H9 (cell line): ENCODE measurements at regions not wholly inside any gene's neighbourhood (a gene's known extent, or its start where the extent isn't known, plus 50 kb on each side); places are given as distances from the start of the nearest gene placed in this dataset.

ENCODE experiments used
- DNase-seq: peaks from one replicate; pipeline ENCODE4 v3.0.0-alpha.2; 2017
- H2AFZ ChIP-seq: one replicate; pipeline ENCODE4 v1.6.1; 2013; ENCODE audit warnings: mild to moderate bottlenecking, low read length, control low read depth, moderate library complexity
- H2AK5ac ChIP-seq: 2 replicates; pipeline ENCODE4 v1.6.1; 2013; ENCODE audit warnings: low read length, control low read depth, mixed read lengths; ENCODE audit not compliant: insufficient read length
- H2BK120ac ChIP-seq: one replicate; pipeline ENCODE4 v1.6.1; 2013; ENCODE audit warnings: low read depth, mild to moderate bottlenecking, low read length, control low read depth, inconsistent platforms; ENCODE audit not compliant: poor library complexity, severe bottlenecking
- H2BK12ac ChIP-seq: 2 replicates; pipeline ENCODE4 v1.6.1; 2013; ENCODE audit warnings: low read length, control low read depth, mixed read lengths, low read depth; ENCODE audit not compliant: insufficient read length
- H2BK15ac ChIP-seq: 2 replicates; pipeline ENCODE4 v1.6.1; 2013; ENCODE audit warnings: low read depth, low read length, control low read depth
- H2BK20ac ChIP-seq: one replicate; pipeline ENCODE4 v1.6.1; 2013; ENCODE audit warnings: low read depth, mild to moderate bottlenecking, low read length, control low read depth, inconsistent platforms; ENCODE audit not compliant: poor library complexity, severe bottlenecking
- H2BK5ac ChIP-seq: 2 replicates; pipeline ENCODE4 v1.6.1; 2013; ENCODE audit warnings: low read length, control low read depth, mixed read lengths; ENCODE audit not compliant: insufficient read length
- H3K14ac ChIP-seq: 2 replicates; pipeline ENCODE4 v1.6.1; 2013; ENCODE audit warnings: low read length, control low read depth; ENCODE audit not compliant: insufficient read depth
- H3K18ac ChIP-seq: 2 replicates; pipeline ENCODE4 v1.6.1; 2013; ENCODE audit warnings: low read depth, mild to moderate bottlenecking, mixed read lengths, low read length, control low read depth; ENCODE audit not compliant: insufficient read length
- H3K23ac ChIP-seq: 2 replicates; pipeline ENCODE4 v1.6.1; 2013; ENCODE audit warnings: low read length, control low read depth, mixed read lengths, low read depth; ENCODE audit not compliant: insufficient read length
- H3K23me2 ChIP-seq: 2 replicates; pipeline ENCODE4 v1.6.1; 2013; ENCODE audit warnings: low read depth, mild to moderate bottlenecking, mixed read lengths, low read length, control low read depth; ENCODE audit not compliant: insufficient read length, poor library complexity, severe bottlenecking
- H3K27ac ChIP-seq: 2 replicates; pipeline ENCODE4 v1.5.1; 2013; ENCODE audit warnings: low read length, control low read depth, mixed read lengths, low read depth; ENCODE audit not compliant: insufficient read length
- H3K27me3 ChIP-seq: 2 replicates; pipeline ENCODE4 v1.6.1; 2013; ENCODE audit warnings: low read length, control low read depth, inconsistent platforms; ENCODE audit not compliant: insufficient read depth
- H3K4ac ChIP-seq: 2 replicates; pipeline ENCODE4 v1.6.1; 2013; ENCODE audit warnings: low read depth, mild to moderate bottlenecking, control low read depth, inconsistent platforms, low read length, moderate library complexity
- H3K4me1 ChIP-seq: 2 replicates; pipeline ENCODE4 v1.6.1; 2013; ENCODE audit warnings: low read length, control low read depth, inconsistent platforms; ENCODE audit not compliant: insufficient read depth
- H3K4me2 ChIP-seq: 2 replicates; pipeline ENCODE4 v1.6.1; 2013; ENCODE audit warnings: low read length, control low read depth, mixed read lengths; ENCODE audit not compliant: insufficient read length, insufficient read depth
- H3K56ac ChIP-seq: 2 replicates; pipeline ENCODE4 v1.6.1; 2013; ENCODE audit warnings: low read depth, mild to moderate bottlenecking, mixed read lengths, low read length, control low read depth; ENCODE audit not compliant: insufficient read length
- H3K79me1 ChIP-seq: 2 replicates; pipeline ENCODE4 v1.6.1; 2013; ENCODE audit warnings: low read depth, mild to moderate bottlenecking, moderate library complexity, low read length, control low read depth, inconsistent platforms; ENCODE audit not compliant: insufficient read depth, poor library complexity, severe bottlenecking
- H3K79me2 ChIP-seq: 2 replicates; pipeline ENCODE4 v1.6.1; 2013; ENCODE audit warnings: low read length, control low read depth, inconsistent platforms; ENCODE audit not compliant: insufficient read depth
- H3K9ac ChIP-seq: 2 replicates; pipeline ENCODE4 v1.6.1; 2013; ENCODE audit warnings: low read length, control low read depth, mixed read lengths; ENCODE audit not compliant: insufficient read length; ENCODE audit errors: extremely low read depth
- H3K9me3 ChIP-seq: one replicate; pipeline ENCODE4 v1.6.1; 2013; ENCODE audit warnings: low read depth, low read length, inconsistent platforms; ENCODE audit not compliant: control insufficient read depth
- H3T11ph ChIP-seq: one replicate; pipeline ENCODE4 v1.6.1; 2013; ENCODE audit warnings: mild to moderate bottlenecking, low read length, control low read depth, inconsistent platforms
- H4K20me1 ChIP-seq: one replicate; pipeline ENCODE4 v1.6.1; 2013; ENCODE audit not compliant: control insufficient read depth, insufficient read length, insufficient read depth
- H4K5ac ChIP-seq: 2 replicates; pipeline ENCODE4 v1.6.1; 2013; ENCODE audit warnings: low read depth, mild to moderate bottlenecking, mixed read lengths, low read length, control low read depth; ENCODE audit not compliant: insufficient read length
- H4K8ac ChIP-seq: replicated peaks from 2 replicates; pipeline ENCODE4 v1.6.1; 2013; ENCODE audit warnings: low read length, control low read depth, mixed read lengths, low read depth; ENCODE audit not compliant: insufficient read length
- H4K91ac ChIP-seq: 2 replicates; pipeline ENCODE4 v1.6.1; 2013; ENCODE audit warnings: low read depth, mild to moderate bottlenecking, moderate library complexity, mixed read lengths, low read length, control low read depth; ENCODE audit not compliant: insufficient read length
- H3K27ac Mint-ChIP-seq, 3 experiments: 2 replicates in 2 of 3; 3 replicates in 1 of 3; pipeline ENCODE4 v1.8.0; 2020 to 2021; ENCODE audit warnings: mixed read lengths in 3 of 3, mild to moderate bottlenecking in 1 of 3, moderate library complexity in 1 of 3
- H3K27me3 Mint-ChIP-seq: 2 replicates; pipeline ENCODE4 v1.8.0; 2021; ENCODE audit warnings: low read depth, mild to moderate bottlenecking, moderate library complexity, mixed read lengths
- H3K36me3 Mint-ChIP-seq, 3 experiments: 2 replicates in 2 of 3; 3 replicates in 1 of 3; pipeline ENCODE4 v1.8.0; 2020 to 2021; ENCODE audit warnings: low read depth in 3 of 3, mixed read lengths in 3 of 3; ENCODE audit not compliant: insufficient read depth in 1 of 3
- H3K4me1 Mint-ChIP-seq, 2 experiments: 2 replicates each; pipeline ENCODE4 v1.8.0; 2020; ENCODE audit warnings: mixed read lengths in 2 of 2
- H3K4me3 Mint-ChIP-seq, 2 experiments: 2 replicates in 1 of 2; 3 replicates in 1 of 2; pipeline ENCODE4 v1.8.0; 2020 to 2021; ENCODE audit warnings: mild to moderate bottlenecking in 2 of 2, mixed read lengths in 2 of 2, moderate library complexity in 1 of 2
- H3K9me3 Mint-ChIP-seq, 2 experiments: 2 replicates in 1 of 2; 3 replicates in 1 of 2; pipeline ENCODE4 v1.8.0; 2020; ENCODE audit warnings: mild to moderate bottlenecking in 2 of 2, mixed read lengths in 2 of 2, moderate library complexity in 1 of 2
- WGBS: extraction: QIAGEN DNeasy Blood & Tissue Kit; methylation state at CpG from one replicate; pipeline ENCODE4 v1.1.7; 2013; ENCODE audit warnings: missing lambda C conversion rate, low lambda C conversion rate, mixed read lengths; ENCODE audit not compliant: insufficient read length; ENCODE audit errors: extremely low coverage; 5-methylcytosine and 5-hydroxymethylcytosine counted together
- TF ChIP-seq, protein P1 (sequence below): fragments of 200-600 bp; sonication (generic); conservative IDR thresholded peaks from 3 replicates; pipeline ENCODE4 v1.8.0; 2021; ENCODE audit warnings: antibody characterized with exemption, mild to moderate bottlenecking

DNA sequence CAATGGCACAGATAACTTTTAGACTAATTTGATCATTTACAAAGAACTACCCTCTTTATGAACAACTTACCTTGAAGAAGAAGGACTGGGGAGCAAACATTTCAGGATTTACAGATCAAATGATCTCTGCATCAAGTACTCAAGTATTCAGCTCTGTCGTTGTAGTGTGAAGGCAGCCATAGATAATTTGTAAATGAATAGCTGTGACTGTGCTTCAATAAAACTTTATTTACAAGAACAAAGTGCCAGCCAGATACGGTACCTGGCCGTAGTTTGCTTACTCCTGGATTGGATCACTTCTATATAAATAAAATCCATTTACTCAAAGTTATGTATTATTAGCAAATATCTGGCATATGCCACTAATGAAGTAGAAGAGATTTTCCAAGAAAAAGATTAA lies 388.2 kb upstream of the SEMA3A start:
- TF ChIP-seq, protein P1, sequence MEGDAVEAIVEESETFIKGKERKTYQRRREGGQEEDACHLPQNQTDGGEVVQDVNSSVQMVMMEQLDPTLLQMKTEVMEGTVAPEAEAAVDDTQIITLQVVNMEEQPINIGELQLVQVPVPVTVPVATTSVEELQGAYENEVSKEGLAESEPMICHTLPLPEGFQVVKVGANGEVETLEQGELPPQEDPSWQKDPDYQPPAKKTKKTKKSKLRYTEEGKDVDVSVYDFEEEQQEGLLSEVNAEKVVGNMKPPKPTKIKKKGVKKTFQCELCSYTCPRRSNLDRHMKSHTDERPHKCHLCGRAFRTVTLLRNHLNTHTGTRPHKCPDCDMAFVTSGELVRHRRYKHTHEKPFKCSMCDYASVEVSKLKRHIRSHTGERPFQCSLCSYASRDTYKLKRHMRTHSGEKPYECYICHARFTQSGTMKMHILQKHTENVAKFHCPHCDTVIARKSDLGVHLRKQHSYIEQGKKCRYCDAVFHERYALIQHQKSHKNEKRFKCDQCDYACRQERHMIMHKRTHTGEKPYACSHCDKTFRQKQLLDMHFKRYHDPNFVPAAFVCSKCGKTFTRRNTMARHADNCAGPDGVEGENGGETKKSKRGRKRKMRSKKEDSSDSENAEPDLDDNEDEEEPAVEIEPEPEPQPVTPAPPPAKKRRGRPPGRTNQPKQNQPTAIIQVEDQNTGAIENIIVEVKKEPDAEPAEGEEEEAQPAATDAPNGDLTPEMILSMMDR: no peak
- H2BK20ac ChIP-seq: no peak overlapping the region
- H3K56ac ChIP-seq: no peak overlapping the region
- no peak overlapping the region for H3K4me3 Mint-ChIP-seq
- H3K23ac ChIP-seq: no peak overlapping the region
- no peaks in the 10 kb centered on the region for H3K79me1 ChIP-seq
- no peak overlapping the region for H3K27ac ChIP-seq
- H3K4me1 ChIP-seq: no peaks in the 10 kb centered on the region
- H2BK12ac ChIP-seq: no peak overlapping the region
- no peak overlapping the region for H3K27ac Mint-ChIP-seq
- no peaks in the 10 kb centered on the region for H3K4me1 Mint-ChIP-seq
- no peak overlapping the region for H3K9ac ChIP-seq
- no peaks in the 10 kb centered on the region for H3K27me3 ChIP-seq
- H4K8ac ChIP-seq: no peak overlapping the region
- H2AK5ac ChIP-seq: no peak overlapping the region
- H3K36me3 Mint-ChIP-seq: no peaks in the 10 kb centered on the region
- H2BK120ac ChIP-seq: no peak overlapping the region
- no peak for DNase-seq
- no peaks in the 10 kb centered on the region for H3K9me3 ChIP-seq
- no peak overlapping the region for H4K91ac ChIP-seq
- no peak overlapping the region for H2AFZ ChIP-seq
- no CpG with 5 or more reads among the region's 3 CpGs for WGBS
- no peaks in the 10 kb centered on the region for H3K79me2 ChIP-seq
- H4K5ac ChIP-seq: no peak overlapping the region
- H2BK15ac ChIP-seq: no peak overlapping the region
- H3K18ac ChIP-seq: no peak overlapping the region
- H2BK5ac ChIP-seq: no peak overlapping the region
- H3K23me2 ChIP-seq: no peaks in the 10 kb centered on the region
- H3K27me3 Mint-ChIP-seq: no peaks in the 10 kb centered on the region
- no peaks in the 10 kb centered on the region for H4K20me1 ChIP-seq
- H3T11ph ChIP-seq: no peak overlapping the region
- H3K9me3 Mint-ChIP-seq: no peaks in the 10 kb centered on the region; a peak in 1 of 5 replicates
- H3K4ac ChIP-seq: no peak overlapping the region
- H3K4me2 ChIP-seq: no peak overlapping the region
- no peak overlapping the region for H3K14ac ChIP-seq
